T-helper 2 cell (primary cell): ENCODE measurements at regions not wholly inside any gene's neighbourhood (a gene's known extent, or its start where the extent isn't known, plus 50 kb on each side); places are given as distances from the start of the nearest gene placed in this dataset.

Experiments used
- DNase-seq, 5 experiments: peaks; one replicate each; pipeline versions ENCODE4 v3.0.0 to v3.0.0-alpha.2; 2012 to 2022

DNA sequence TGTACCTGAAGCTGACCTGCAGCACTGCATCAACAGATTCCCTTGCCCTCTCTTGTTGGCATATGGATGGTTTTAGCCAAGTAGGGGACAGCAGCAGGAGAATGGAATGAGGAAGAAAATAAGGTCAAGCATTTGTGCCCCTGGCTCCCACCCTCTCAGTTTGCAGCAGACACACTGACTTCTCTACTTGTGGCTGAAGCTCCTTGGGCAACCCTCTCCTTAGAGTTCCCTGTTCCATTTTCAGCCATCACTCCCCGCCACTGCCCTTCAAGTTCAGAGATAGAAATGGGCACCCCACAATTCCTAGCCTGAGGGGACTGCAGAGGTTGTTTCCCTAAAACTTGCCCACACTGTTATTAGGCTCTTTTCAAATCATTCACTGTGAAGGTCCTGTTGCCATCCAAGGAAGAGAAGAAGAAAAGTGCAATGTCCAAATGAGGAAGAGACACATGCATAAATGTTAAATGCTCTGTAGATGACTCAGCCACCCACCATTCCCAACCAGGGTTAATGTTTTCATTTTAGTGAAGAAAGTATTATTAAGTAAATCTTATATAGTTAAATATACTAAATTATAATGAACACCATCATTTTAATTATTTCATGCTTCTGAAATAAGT is 295.9 kb upstream of the UBE2E2 start:
- no peak for DNase-seq

DNA sequence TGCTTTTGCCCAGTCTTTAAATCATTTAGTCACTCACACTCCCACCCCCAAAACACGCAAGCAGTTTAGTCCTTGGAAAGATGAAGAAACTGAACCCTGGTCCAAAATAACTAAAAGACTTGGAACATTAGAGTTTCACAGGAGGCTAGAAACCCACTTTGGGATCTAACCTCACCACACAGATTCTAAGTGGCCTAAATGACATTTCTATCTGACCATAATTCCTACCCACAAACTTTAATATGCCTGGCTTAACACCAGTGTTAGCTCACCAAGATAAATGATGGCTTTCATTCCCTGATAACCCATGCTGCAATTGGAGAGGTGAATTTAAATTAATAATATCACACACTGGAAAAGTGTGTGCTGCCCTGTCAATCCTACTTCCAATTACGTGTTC is 295.3 kb upstream of the UBE2E2 start:
- no peak for DNase-seq

DNA sequence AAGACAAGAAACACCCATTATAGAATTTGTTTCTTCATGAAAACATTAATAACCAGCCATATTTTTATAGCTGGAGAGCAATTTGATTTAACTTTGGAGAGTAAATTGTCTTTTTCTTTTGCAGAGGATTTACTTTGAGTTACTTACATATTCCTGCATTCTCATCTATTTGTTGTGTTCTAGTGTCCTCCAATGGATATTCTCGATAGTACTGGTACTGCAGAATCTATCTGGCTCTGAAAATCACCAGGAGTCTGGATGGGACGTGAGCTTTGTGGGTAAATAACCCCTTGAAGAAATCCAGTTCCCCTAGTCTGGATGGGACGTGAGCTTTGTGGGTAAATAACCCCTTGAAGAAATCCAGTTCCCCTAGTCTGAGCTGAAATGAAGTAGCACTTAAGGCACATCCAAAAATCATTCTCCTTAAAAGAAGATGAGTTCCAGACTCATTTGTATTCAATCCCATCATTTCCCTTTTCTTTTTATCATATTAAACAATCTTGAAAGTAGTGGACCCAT is 294.1 kb upstream of the UBE2E2 start:
- DNase-seq = no peak

DNA sequence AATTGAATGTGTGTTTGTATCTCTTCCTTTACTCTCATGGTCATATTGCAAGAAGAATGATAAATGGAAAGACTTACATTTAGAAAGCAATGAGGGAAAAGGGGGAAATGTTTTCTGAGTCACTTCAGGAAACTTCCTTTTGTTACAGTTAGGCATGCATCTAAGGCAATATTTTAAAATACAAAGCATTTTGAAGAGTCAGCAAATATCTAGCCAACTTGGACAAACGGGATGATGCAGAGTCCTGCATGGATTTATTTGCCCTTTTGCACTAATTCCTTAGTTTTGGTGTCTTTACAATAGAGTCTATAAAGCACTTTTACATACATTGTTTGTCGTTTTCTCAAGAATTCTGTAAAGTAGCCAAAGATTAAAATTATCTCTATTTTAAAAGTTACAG is 286.2 kb upstream of the UBE2E2 start:
- no peak for DNase-seq

DNA sequence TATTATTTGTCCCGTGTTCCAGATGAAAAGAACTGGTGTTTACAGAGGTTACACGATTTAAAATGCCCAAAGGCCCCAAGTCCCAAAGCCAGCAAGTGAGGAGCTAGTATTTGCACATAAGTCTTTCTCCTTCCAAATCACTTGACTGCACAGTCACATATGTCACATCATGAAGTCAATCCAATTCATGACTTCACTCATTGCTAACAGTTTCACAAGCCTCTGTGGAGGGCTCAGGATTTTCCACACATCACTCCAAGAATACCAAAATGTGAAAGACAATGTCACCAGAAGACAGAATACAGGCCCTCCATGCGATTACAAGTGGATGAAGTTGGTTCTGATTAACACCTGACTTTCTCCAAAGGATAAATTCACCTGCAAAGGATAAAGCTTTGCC is 283.1 kb upstream of the UBE2E2 start:
- no peak for DNase-seq

DNA sequence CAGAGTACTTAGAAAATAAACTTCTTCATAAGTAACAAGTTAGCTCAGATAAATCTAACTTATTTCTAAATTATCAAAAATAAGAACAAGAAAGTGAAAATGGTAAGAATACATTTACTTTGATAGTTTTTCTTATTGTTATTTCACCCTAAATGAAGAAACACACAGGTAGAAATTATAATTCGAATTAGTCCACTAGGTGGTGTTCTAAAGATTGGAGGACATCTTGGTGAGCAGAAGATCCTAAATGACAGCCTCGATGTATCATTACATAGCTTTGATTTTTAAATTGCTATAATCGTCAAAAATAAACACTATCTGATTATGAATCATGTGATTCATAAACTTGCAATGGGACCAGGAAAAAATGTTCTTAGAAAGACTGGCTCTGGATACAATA is 280.8 kb upstream of the UBE2E2 start:
- peak in 1 of 5 experiments; percentile 1 for DNase-seq

DNA sequence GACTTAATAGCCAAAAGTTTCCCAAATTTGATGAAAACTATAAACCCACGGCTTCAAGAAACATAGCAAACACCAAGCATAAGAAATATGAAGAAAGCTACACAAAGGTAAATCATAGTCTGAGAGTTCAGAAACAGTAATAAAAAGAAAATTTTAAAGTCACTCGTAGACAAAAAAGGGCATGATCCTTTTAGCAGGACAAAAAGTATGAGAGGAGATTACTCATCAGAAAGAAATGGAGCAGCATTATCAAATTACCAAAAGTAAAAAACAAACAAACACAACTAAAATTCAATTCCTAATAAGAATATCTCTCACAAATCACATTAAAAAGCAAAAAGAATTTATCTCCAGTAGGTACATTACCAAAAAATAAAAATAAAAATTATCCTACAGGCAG is 279.4 kb upstream of the UBE2E2 start:
- no peak for DNase-seq

DNA sequence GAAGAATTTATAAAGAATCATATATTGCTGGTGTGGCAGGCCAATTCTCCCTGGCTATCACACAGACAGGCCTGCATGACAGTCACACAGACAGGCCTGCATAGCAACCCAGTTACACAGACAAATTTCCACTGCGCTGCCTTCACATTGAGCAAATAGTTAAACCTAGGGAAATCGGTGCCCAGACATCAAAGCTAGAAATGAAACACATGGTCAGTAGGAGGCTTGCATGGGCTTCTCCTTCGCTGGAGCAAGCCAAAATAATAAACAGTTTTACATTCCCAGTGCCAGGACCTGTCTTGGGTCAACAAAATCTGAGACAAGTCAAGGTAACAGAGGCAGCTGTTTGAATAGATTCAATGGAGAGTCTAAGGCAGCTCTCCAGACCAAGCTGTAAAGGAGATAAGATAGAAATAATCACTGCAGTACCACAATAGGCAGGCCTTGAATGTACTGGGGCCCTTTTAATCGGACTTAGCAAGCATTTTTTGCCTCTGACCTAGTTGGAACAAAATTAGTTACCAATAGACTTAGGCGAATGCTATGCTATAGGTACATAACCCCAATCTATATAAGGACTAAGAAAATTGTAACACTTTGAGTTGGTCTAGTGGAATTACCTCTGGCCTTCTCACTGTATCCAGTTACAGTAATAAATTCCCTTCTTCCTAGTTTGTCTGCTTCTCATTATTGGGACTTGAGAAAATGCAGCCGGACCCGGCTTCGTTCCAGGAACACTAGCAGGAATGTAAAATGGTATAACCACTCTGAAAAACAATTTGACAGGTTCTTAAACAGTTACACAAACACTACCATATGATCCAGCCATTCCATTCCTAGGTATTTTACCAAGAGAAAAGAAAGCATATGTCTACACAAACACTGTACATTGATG is 274.7 kb upstream of the UBE2E2 start:
- no peak for DNase-seq

DNA sequence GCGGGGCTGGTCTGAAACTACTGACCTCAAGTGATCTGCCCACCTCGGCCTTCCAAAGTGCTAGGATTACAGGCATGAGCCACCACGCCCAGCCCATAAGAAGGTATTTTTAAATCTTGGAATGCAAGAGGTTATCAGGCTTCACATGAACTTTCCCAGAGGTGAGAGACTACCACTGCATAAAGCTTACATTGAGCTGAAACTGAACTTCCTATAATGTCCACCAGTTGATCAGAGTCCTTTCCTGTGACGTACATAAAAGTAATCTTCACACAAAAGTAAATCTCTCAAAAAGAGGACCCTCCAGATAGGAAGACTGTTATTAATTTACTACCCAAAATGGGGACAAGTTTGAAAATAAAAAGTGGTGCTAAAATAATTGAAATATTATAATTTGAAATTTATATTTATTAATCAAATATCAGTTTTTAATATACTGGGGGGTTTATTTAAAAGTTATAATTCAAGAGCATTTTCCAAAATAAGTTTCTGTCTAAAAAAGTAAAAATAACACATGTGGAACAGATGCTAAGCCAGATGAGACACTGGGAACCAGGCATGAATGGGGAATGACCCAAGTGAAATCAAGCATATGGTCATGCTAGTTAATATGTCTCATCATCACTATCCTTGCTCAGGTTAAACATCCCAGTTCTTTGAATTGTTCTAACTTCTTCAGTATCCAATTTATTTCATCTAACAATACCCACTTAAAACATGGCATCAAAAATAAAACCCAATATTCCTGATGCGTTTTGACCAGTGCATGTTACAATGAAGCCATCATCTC is 269.9 kb upstream of the UBE2E2 start:
- DNase-seq = no peak

DNA sequence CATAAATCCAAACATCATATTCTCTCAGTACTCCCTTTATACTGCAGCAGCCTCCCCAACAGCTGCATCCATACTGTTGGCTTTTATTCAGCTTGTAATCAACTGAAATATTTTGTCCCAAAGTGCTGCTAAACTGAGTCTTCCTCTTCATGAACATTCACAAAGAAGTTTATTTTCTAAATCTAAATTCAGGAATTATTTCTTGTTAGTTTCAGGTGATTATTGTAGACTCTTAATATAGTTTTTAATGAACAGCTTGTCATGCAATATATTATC is 269.3 kb upstream of the UBE2E2 start:
- DNase-seq = no peak

DNA sequence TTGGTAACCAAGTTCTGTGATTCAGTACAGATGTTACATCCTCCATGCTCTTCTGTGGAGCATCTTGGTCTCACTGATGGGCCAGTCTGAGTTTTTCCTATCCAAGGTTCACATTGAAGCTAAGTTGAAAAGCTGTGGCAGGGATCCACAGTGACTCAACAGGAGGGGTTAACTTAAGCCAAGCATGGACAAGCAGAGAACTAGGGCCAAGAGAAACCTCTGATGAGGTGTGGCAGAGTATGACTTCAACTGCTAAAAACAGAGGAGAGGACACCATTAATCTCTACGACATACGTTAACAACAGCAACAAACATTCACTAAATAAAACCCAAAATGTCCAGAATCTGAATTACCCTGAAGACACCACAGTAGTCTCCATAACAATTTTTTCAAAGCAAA is 268.1 kb upstream of the UBE2E2 start:
- DNase-seq = no peak

DNA sequence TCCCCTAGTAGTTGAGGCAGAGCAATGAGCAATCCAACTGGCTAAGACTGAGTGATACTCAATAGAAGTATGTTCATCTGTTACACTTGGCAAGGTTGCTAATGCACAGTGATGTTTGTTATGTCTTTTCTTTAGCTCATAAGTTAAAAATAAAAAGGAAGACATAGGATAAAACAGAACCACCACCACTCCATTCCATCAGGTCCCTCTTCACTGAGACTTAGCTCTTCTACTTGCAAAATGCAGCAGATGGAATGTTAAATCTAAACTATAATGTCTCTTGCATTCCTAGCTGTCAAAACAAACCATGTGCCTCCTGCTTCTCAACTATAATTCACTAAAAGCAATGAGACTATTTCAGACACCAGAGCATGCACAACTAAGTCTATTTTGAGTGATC is 265.6 kb upstream of the UBE2E2 start:
- no peak for DNase-seq

DNA sequence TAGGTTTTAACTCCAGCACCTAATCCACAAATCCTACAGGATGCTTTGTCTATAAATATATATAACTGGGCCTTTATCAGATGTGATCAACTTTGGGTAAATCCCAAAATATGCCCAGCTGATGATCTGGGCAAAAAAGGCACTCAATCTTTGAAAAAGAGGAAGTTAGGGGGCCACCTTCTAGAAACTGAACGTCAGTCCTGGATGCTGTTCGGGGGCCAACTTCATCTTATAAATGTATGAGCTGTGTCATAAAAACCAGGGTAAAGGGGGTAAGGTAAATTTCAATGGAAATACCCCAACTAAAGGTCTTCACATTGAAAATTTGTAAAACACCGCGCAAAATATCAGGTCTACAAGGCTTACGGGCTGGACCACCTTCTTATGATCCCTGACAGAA is 264.4 kb upstream of the UBE2E2 start:
- no peak for DNase-seq

DNA sequence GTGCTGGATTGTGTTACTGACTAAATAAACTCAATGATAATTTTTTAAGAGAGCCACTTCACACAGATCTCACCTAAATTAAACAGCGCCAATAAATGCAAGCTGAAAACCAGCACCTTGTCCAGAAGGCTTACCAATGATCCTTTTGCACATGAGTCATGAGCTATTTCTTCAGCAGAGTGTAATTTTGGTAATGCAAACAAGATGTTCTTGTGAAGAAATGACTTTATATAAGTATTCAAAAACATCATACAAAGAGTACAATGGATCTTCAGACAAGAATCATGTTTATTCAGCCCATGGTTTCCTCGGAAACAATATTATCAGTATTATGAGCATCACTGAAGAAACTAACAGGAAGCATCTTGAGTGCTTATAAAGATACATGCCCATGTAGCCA is 263.8 kb upstream of the UBE2E2 start:
- DNase-seq = no peak

DNA sequence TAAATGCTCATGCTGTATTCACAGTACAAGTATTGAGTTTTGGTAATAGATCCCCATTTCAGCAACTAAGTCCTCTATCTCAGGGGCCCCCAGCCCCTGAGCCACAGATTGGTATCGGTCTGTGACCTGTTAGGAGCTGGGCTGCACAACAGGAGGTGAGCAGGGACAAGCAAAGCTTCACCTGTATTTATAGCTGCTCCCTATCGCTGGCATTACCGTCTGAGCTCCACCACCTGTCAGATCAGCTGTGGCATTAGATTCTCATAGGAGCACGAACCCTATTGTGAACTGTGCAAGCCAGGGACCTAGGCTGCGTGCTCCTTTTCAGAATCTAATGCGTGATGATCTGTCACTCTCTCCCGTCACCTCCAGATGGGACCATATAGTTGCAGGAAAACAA is 262.8 kb upstream of the UBE2E2 start:
- no peak for DNase-seq

DNA sequence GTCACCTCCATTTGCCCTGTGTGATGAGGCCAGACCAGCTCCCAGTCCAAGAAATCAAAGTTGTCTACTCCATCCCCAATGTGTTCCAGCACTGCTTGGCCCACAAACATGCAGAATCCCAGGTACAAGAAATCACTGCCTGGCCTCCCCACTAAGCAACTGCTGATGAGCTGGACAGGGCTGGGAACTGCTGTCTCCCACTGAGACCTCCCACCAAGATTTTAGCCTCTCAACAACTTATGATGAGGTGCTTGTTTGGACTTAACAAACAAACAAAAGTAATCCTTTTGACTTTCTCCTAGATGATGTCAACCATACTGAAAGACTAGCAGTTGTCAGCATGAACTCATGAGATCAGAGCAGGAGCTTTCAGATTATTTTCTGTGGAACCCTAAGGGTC is 260.1 kb upstream of the UBE2E2 start:
- DNase-seq = no peak

DNA sequence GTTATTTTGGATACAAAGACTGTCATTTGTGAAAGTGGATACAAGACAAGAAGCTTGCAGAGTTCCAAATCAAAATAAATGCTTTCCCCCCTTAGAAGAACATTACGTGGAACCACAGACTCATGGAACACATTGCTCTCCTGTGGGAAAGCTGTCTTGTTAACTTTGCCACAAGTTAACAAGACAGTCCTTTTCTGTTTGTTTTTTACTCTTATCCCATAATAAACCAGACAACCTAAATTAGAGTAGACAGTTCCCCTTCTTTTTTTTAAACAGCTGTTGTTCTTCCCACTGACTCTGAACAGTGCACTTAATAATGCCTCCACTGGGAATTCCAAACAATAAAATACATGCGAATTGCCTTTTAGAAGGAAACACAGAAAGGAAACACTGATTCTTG is 255.3 kb upstream of the UBE2E2 start:
- DNase-seq = no peak

DNA sequence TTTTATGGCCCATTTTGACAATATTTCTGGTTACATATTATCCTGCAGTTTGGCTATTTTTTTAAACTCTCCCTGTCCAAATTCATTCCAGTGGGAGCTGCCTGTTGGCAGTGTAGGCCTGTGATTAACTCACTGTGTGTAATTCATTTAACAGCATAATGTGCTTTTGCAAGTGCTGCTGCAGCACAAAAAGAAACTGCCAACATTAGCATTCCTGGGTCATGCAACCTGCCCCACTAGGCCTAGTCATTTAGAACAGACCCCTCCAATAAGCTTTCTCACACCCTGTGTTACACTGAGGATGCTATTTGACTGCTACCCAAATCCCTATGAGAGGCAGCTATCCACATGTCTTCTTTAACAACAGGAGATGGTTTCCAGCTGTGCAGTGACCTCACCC is 251.2 kb upstream of the UBE2E2 start:
- DNase-seq = no peak

DNA sequence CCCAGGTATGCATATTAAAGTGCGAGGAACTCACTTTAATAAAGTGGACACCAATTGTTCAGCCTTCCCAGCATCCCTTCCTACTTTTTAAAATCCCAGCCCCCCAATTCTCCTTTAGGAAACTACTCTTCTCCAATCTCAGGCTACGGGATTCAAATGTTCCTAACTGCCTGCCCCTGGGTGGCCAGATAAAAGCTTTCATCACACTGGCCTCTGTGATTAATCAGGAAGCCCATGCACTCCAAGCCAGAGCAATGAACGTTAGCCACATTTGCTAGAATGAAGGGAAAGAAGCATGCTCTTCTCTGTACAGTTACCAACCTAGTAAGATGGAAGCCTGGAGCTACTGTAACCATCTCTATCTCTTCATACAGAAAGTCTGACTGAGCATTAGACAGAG is 250.3 kb upstream of the UBE2E2 start:
- DNase-seq = no peak

DNA sequence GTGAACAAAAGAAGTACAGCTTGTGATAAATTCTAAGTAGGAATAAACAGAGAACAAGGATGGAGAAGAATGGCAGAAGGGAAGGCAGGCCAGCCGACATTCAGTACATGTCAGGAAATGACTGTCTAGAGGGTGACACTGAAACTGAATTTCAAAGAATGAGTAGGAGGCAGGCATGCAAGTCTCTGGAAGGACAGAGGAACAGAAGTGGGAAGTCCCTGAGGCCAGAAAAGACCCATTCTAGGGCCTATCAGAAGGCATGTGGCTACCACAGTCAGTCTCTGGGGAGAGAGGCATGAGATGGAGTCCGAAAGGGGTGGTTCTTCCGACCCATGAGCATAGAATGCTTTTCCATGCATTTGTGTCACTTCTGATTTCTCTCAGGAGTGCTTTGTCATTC is 243.5 kb upstream of the UBE2E2 start:
- DNase-seq = no peak

DNA sequence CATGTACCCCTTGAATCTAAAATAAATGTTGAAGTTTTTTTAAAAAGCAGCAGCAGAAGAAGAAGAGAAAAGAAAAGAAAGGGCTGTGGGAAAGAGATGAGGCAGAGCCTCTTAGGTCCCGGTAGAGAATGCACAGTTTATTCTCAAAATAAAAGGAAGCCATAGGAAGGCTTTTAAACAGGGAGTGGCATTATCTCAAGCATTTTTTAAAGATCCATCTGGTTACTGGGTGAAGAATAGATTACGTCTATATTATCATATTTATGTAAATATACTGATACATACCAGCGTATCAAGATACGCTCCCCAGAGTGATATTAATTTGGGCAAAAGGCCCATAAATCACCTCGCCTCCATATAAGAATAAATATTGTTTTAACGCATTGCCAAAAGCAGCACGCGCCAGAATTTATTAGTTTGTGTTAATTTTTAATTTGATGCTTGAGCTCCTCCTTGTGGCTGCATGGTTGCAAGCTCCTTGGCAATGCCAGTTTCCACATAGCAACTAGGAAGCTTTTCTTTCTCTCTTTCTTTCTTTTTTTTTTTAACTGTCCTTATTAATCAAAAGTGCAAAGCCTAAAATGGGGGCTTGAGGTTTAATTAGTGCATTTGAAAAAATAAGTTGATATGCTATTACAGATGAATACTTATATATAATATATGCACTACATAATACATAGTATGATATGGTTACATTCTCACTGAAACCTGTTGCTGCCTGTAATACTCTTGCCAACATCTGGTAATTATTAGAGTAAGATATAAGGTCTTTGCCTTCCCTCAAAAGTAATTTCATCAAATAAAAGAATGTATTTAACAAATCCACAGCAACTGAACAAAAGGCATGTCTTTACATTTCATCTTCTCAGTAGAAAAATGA is 242.8 kb upstream of the UBE2E2 start:
- DNase-seq = no peak

DNA sequence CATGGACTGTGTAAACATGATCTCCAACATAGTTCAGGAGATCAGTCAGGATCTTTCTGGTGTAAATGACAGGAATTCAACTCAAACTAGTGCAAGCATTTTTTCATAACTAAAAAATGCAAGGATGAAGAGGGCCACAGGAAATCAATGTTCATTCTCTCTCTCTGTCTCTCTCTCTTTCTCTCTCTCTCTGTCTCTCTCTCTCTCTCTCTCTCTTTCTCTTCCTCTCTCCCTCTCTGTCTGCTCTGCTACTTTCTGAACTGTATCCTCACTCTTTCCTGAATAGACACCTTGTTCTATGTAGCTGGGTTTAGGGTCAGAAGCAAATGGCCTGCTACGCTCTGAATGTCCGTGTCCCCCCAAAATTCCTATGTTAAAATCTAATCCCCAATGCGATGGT is 240.9 kb upstream of the UBE2E2 start:
- DNase-seq = no peak

DNA sequence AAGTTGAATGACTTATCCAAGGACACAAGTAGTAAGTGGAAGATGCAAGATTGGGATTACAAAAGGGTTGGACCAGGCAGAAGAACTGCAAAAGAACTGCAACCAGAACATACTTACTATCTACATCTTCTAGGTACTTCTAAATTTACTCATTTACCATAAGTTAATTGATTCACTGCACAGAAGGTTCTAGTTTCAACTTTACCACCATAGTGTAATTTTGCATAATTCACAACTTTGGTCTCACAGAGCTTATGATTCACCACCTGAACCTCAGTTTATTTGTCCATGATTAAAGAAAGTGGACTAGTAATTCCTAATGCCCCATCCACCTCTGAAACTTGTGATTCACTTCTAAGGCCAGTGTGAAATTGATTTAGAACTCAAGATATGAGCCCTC is 236.8 kb upstream of the UBE2E2 start:
- DNase-seq = no peak
